SK-N-SH treated with all-trans-retinoic acid at 6 μM for 48 hours (cell line): ENCODE measurements at regions not wholly inside any gene's neighbourhood (a gene's known extent, or its start where the extent isn't known, plus 50 kb on each side); places are given as distances from the start of the nearest gene placed in this dataset.

Source experiments
- OSR1 ChIP-seq: fragments of 250-450 bp; sonication (Bioruptor Pico); IDR thresholded peaks from 2 replicates; pipeline ENCODE4 v1.8.0; 2022; ENCODE audit warnings: moderate library complexity, mild to moderate bottlenecking, inconsistent platforms
- ZFP3 ChIP-seq: fragments of 250-450 bp; sonication (Bioruptor Pico); IDR thresholded peaks from 2 replicates; pipeline ENCODE4 v1.5.0; 2020; ENCODE audit warnings: mild to moderate bottlenecking, moderate library complexity
- ZNF565 ChIP-seq: fragments of 450-650 bp; formaldehyde crosslinking; conservative IDR thresholded peaks from 2 replicates; pipeline ENCODE4 v1.5.0; 2020; ENCODE audit warnings: low read depth, mild to moderate bottlenecking, moderate library complexity
- TF ChIP-seq, protein P1 (sequence below): fragments of 250-450 bp; sonication (Bioruptor Pico); IDR thresholded peaks from 2 replicates; pipeline ENCODE4 v1.8.0; 2020; ENCODE audit warnings: mild to moderate bottlenecking, moderate library complexity, borderline replicate concordance

DNA sequence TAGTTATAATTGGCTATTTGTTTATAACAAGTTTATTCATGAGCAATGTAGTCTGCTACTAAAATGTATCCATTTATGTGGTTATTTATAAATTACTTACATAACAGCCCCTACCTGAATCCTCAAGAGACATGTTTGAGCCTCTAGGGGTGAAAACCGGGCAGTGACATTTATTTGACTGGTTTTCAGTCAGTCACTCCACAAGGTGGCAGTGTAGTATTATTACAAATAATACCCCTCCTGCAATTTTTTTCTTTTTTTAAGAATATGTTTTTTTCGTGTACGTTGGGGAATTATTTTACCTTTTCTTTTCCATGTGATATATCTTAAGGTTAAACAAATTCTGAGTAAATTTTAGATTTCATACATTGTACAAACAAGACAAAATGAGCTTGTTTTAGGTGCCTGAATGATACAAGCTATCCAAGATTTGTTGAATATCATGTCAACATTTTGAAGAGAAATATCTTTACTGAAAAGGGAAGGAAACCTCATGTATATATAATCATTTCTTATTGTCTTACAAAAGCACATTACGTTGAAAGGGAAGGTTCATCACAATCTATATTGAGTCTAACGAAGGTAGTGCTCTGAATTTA is 598.7 kb upstream of the TECRL start:
- TF ChIP-seq, protein P1, sequence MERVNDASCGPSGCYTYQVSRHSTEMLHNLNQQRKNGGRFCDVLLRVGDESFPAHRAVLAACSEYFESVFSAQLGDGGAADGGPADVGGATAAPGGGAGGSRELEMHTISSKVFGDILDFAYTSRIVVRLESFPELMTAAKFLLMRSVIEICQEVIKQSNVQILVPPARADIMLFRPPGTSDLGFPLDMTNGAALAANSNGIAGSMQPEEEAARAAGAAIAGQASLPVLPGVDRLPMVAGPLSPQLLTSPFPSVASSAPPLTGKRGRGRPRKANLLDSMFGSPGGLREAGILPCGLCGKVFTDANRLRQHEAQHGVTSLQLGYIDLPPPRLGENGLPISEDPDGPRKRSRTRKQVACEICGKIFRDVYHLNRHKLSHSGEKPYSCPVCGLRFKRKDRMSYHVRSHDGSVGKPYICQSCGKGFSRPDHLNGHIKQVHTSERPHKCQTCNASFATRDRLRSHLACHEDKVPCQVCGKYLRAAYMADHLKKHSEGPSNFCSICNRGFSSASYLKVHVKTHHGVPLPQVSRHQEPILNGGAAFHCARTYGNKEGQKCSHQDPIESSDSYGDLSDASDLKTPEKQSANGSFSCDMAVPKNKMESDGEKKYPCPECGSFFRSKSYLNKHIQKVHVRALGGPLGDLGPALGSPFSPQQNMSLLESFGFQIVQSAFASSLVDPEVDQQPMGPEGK (CRISPR knock-in tag): no peak
- no peak for TF ChIP-seq ZNF565 (CRISPR knock-in tag)
- TF ChIP-seq ZFP3 (CRISPR knock-in tag): no peak
- TF ChIP-seq OSR1: no peak
